Fibroblast of lung (primary cell): ENCODE measurements at regions not wholly inside any gene's neighbourhood (a gene's known extent, or its start where the extent isn't known, plus 50 kb on each side); places are given as distances from the start of the nearest gene placed in this dataset.

Experiments used
- DNase-seq, 2 donors: peaks; one replicate each; pipeline versions ENCODE4 v3.0.0 to v3.0.0-alpha.2; 2010; ENCODE audit warnings: low read depth in 2 of 2
- H2AFZ ChIP-seq: 2 replicates; pipeline ENCODE4 v1.5.1; 2012; ENCODE audit warnings: low read length, control low read depth, inconsistent platforms
- H3K27ac ChIP-seq: 2 replicates; pipeline ENCODE4 v1.5.1; 2011; ENCODE audit warnings: low read length, control low read depth; ENCODE audit not compliant: insufficient read depth
- H3K27me3 ChIP-seq: 2 replicates; pipeline ENCODE4 v1.5.1; 2011; ENCODE audit warnings: mild to moderate bottlenecking, low read length; ENCODE audit not compliant: control insufficient read depth, insufficient read depth
- H3K36me3 ChIP-seq: 2 replicates; pipeline ENCODE4 v1.5.1; 2011; ENCODE audit warnings: low read length; ENCODE audit not compliant: control insufficient read depth, insufficient read depth
- H3K4me1 ChIP-seq: 2 replicates; pipeline ENCODE4 v1.5.1; 2011; ENCODE audit warnings: low read length; ENCODE audit not compliant: control insufficient read depth, insufficient read depth; ENCODE audit errors: extremely low read depth
- H3K4me2 ChIP-seq: 2 replicates; pipeline ENCODE4 v1.5.1; 2011; ENCODE audit warnings: low read length, control low read depth; ENCODE audit not compliant: insufficient read depth; ENCODE audit errors: extremely low read depth
- H3K4me3 ChIP-seq, 4 experiments: fragments of 200-600 bp in 1 of 4; sonication (generic) in 1 of 4; replicated peaks in 1 of 4; 2 replicates each; pipeline ENCODE4 v1.5.1; 2011 to 2016; ENCODE audit warnings: low read length in 4 of 4, low read depth in 3 of 4, mild to moderate bottlenecking in 3 of 4, control low read depth in 2 of 4, inconsistent platforms in 1 of 4, mixed read lengths in 1 of 4; ENCODE audit not compliant: insufficient read depth in 1 of 4; ENCODE audit errors: control extremely low read depth in 1 of 4
- H3K79me2 ChIP-seq: 2 replicates; pipeline ENCODE4 v1.5.1; 2012; ENCODE audit warnings: mild to moderate bottlenecking, low read length, inconsistent platforms; ENCODE audit not compliant: control insufficient read depth, insufficient read depth
- H3K9ac ChIP-seq: 2 replicates; pipeline ENCODE4 v1.5.1; 2011; ENCODE audit warnings: mild to moderate bottlenecking, low read length, control low read depth; ENCODE audit not compliant: insufficient read depth
- H3K9me3 ChIP-seq: 2 replicates; pipeline ENCODE4 v1.5.1; 2012; ENCODE audit warnings: low read depth, low read length; ENCODE audit not compliant: control insufficient read depth, insufficient read depth
- H4K20me1 ChIP-seq: 2 replicates; pipeline ENCODE4 v1.5.1; 2011; ENCODE audit warnings: low read length; ENCODE audit not compliant: control insufficient read depth, insufficient read depth; ENCODE audit errors: extremely low read depth
- EZH2 ChIP-seq: IDR thresholded peaks from 2 replicates; pipeline ENCODE4 v1.5.1; 2012; ENCODE audit warnings: low read length, control low read depth, mild to moderate bottlenecking; ENCODE audit errors: missing control alignments
- TF ChIP-seq, protein P1 (sequence below), 2 donors: IDR thresholded peaks in 1 of 2; conservative IDR thresholded peaks in 1 of 2; 1 replicate in 1 of 2; 2 replicates in 1 of 2; pipeline ENCODE4 v1.5.1; 2011 to 2012; ENCODE audit warnings: low read length in 2 of 2, control low read depth in 1 of 2, inconsistent platforms in 1 of 2, low read depth in 1 of 2, mild to moderate bottlenecking in 1 of 2

DNA sequence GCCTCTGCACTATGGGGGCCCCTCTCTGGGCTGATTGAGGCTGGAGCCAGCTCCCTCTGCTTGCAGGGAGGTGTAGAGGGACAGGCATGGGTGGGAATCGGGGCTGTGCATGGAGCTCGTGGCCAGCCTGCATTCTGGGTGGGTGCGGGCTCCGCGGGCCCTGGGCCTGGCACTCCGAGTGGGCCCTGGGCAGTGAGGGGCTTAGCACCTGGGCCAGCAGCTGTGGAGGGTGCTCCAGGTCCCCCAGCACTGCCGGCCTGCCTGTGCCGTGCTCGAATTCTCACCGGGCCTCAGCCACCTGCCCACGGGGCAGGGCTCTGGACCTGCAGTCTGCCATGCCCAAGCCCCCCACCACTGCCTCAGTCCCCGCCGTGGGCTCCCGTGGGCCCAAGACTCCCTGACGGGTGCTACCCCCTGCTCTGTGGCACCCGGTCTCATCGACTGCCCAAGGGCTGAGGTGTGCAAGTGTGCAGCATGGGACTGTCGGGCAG, 681.2 kb downstream of the PDHA2 start:
- no peak for TF ChIP-seq EZH2
- TF ChIP-seq, protein P1, sequence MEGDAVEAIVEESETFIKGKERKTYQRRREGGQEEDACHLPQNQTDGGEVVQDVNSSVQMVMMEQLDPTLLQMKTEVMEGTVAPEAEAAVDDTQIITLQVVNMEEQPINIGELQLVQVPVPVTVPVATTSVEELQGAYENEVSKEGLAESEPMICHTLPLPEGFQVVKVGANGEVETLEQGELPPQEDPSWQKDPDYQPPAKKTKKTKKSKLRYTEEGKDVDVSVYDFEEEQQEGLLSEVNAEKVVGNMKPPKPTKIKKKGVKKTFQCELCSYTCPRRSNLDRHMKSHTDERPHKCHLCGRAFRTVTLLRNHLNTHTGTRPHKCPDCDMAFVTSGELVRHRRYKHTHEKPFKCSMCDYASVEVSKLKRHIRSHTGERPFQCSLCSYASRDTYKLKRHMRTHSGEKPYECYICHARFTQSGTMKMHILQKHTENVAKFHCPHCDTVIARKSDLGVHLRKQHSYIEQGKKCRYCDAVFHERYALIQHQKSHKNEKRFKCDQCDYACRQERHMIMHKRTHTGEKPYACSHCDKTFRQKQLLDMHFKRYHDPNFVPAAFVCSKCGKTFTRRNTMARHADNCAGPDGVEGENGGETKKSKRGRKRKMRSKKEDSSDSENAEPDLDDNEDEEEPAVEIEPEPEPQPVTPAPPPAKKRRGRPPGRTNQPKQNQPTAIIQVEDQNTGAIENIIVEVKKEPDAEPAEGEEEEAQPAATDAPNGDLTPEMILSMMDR (conservative IDR thresholded peaks at IDR 0.05 in 1 of 2, IDR thresholded peaks at IDR 0.05 in 1 of 2; ENCODE audit: low read depth in 1 of 2, low read length in 2 of 2), result no peak
- H3K4me2 ChIP-seq, result no peak overlapping the region
- no peaks in the 10 kb centered on the region for H3K9me3 ChIP-seq
- no peak overlapping the region for H3K4me3 ChIP-seq
- no peak overlapping the region for H3K9ac ChIP-seq
- DNase-seq, result no peak
- H2AFZ ChIP-seq, result no peak overlapping the region
- no peaks in the 10 kb centered on the region for H3K79me2 ChIP-seq
- H4K20me1 ChIP-seq, result no peaks in the 10 kb centered on the region
- H3K27me3 ChIP-seq, result no peaks in the 10 kb centered on the region
- H3K27ac ChIP-seq, result no peak overlapping the region
- no peaks in the 10 kb centered on the region for H3K36me3 ChIP-seq
- H3K4me1 ChIP-seq, result no peaks in the 10 kb centered on the region

DNA sequence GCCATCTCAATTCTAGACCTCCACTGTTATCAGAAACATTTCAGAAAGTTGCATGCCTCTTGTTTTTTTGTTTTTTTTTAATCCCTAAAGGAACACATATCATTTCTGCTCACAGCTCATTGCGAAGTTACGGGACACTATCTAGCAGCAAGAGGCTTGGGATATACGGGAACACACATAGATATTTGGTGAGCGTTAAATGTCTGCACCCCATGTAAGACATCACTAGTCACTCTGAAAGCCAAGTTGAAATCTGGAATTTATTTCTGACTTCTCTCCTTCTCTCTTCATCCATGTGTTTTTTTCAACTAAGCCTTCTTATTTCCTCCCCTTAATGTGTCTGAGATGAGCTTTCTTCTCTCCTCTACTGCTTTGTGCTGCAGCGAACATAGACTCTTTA, 683.7 kb downstream of the PDHA2 start:
- Histone ChIP-seq H3K9me3 (no peaks in the 10 kb centered on the region), H3K79me2 (no peaks in the 10 kb centered on the region), H3K4me3 (no peak overlapping the region), H3K9ac (no peak overlapping the region), H3K4me1 (no peaks in the 10 kb centered on the region), H2AFZ (no peak overlapping the region), H3K27ac (no peak overlapping the region), H3K36me3 (no peaks in the 10 kb centered on the region), H3K4me2 (no peak overlapping the region), H3K27me3 (no peaks in the 10 kb centered on the region), H4K20me1 (no peaks in the 10 kb centered on the region)
- TF ChIP-seq, protein P1 (conservative IDR thresholded peaks at IDR 0.05 in 1 of 2, IDR thresholded peaks at IDR 0.05 in 1 of 2; ENCODE audit: low read depth in 1 of 2, low read length in 2 of 2), result no peak
- TF ChIP-seq EZH2, result no peak
- DNase-seq, result no peak

DNA sequence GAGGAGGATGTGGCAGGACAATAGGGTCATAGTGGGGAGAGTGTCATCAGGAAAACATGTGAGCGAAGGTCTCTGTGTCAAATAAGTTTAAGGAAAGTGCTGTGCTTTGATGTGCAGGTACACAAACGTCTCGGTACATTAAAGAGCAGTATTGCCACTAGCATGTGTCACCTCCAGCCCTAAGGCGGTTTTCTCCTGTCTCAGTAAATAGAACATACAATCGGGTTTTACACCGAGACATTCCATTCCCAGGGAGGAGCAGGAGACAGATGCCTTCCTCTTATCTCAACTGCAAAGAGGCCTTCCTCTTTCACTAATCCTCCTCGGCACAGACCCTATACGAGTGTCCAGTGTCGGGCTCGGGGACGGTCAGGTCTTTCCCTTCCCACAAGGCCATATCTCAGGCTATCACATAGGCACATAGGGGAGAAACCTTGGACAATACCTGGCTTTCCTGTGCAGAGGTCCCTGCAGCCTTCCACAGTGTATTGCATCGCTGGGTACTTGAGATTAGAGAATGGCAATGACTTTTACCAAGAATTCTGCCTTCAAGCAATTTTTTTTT, 684.5 kb downstream of the PDHA2 start:
- Histone ChIP-seq H3K4me1 (no peaks in the 10 kb centered on the region), H4K20me1 (no peaks in the 10 kb centered on the region), H3K27ac (no peak overlapping the region), H3K9me3 (no peaks in the 10 kb centered on the region), H3K27me3 (no peaks in the 10 kb centered on the region), H3K36me3 (no peaks in the 10 kb centered on the region), H3K4me2 (no peak overlapping the region), H3K79me2 (no peaks in the 10 kb centered on the region), H3K4me3 (no peak overlapping the region), H3K9ac (no peak overlapping the region), H2AFZ (no peak overlapping the region)
- no peak for TF ChIP-seq EZH2
- TF ChIP-seq, protein P1 (conservative IDR thresholded peaks at IDR 0.05 in 1 of 2, IDR thresholded peaks at IDR 0.05 in 1 of 2; ENCODE audit: low read depth in 1 of 2, low read length in 2 of 2), result no peak
- DNase-seq, result no peak
